ENCODE measurements at regions not wholly inside any gene's neighbourhood (a gene's known extent, or its start where the extent isn't known, plus 50 kb on each side); places are given as distances from the start of the nearest gene placed in this dataset.
A peak's percentile ranks its signal among the peaks of the same experiment; 100 is the strongest.

GRCh38 chr18:66346833-66347588, 256.9 kb downstream of the CDH19 start:
- TF ChIP-seq, protein P1, sequence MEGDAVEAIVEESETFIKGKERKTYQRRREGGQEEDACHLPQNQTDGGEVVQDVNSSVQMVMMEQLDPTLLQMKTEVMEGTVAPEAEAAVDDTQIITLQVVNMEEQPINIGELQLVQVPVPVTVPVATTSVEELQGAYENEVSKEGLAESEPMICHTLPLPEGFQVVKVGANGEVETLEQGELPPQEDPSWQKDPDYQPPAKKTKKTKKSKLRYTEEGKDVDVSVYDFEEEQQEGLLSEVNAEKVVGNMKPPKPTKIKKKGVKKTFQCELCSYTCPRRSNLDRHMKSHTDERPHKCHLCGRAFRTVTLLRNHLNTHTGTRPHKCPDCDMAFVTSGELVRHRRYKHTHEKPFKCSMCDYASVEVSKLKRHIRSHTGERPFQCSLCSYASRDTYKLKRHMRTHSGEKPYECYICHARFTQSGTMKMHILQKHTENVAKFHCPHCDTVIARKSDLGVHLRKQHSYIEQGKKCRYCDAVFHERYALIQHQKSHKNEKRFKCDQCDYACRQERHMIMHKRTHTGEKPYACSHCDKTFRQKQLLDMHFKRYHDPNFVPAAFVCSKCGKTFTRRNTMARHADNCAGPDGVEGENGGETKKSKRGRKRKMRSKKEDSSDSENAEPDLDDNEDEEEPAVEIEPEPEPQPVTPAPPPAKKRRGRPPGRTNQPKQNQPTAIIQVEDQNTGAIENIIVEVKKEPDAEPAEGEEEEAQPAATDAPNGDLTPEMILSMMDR (IDR thresholded peaks at IDR 0.05; ENCODE audit: low read depth, low read length) = no peak
- Histone ChIP-seq H3K27me3 (no peaks in the 10 kb centered on the region), H3K4me3 (no peak overlapping the region), H3K36me3 (no peaks in the 10 kb centered on the region), H3K4me1 (ENCODE audit: low read depth) (no peaks in the 10 kb centered on the region), H3K27ac (no peak overlapping the region), H3K9me3 (ENCODE audit: low read depth) (no peaks in the 10 kb centered on the region)
- DNase-seq (ENCODE audit: low read depth in 1 of 2, low spot score in 1 of 2) = no peak

- Histone ChIP-seq H3K4me3 (no peak overlapping the region), H3K4me1 (ENCODE audit: low read depth) (no peaks in the 10 kb centered on the region), H3K27me3 (no peaks in the 10 kb centered on the region), H3K36me3 (no peaks in the 10 kb centered on the region), H3K9me3 (ENCODE audit: low read depth) (no peaks in the 10 kb centered on the region), H3K27ac (no peak overlapping the region)
- TF ChIP-seq, protein P1 (IDR thresholded peaks at IDR 0.05; ENCODE audit: low read depth, low read length) = no peak
- peak in 1 of 2 donors; percentile 23 for DNase-seq (ENCODE audit: low read depth in 1 of 2, low spot score in 1 of 2)
Measured at GRCh38 chr18:66344227-66344626, 259.7 kb downstream of the CDH19 start.

DNA sequence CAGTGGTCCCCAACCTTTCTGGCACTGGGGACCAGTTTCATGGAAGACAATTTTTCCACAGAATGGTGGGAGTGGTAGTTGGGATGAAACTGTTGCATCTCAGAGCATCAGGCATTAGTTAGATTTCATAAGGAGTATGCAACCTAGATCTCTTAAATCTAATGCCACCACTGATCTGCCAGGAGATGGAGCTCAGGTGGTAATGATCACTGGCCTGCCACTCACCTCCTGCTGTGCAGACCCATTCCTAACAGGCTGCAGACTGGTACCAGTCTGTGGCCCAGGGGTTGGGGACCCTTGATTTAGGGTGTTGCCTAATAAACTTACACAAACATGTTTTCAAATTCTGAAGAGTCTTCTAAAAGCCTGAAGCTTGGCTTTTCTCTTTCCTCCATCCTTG, 261.3 kb downstream of the CDH19 start:
- DNase-seq (ENCODE audit: low read depth in 1 of 2, low spot score in 1 of 2) = no peak
- TF ChIP-seq, protein P1 (IDR thresholded peaks at IDR 0.05; ENCODE audit: low read depth, low read length) = no peak
- Histone ChIP-seq H3K9me3 (ENCODE audit: low read depth) (no peaks in the 10 kb centered on the region), H3K27me3 (no peaks in the 10 kb centered on the region), H3K4me3 (no peak overlapping the region), H3K36me3 (no peaks in the 10 kb centered on the region), H3K4me1 (ENCODE audit: low read depth) (no peaks in the 10 kb centered on the region), H3K27ac (no peak overlapping the region)

- Histone ChIP-seq H3K4me1 (ENCODE audit: low read depth) (no peaks in the 10 kb centered on the region), H3K27me3 (no peaks in the 10 kb centered on the region), H3K36me3 (no peaks in the 10 kb centered on the region), H3K4me3 (no peak overlapping the region), H3K9me3 (ENCODE audit: low read depth) (no peaks in the 10 kb centered on the region), H3K27ac (no peak overlapping the region)
- DNase-seq (ENCODE audit: low read depth in 1 of 2, low spot score in 1 of 2) = no peak
- TF ChIP-seq, protein P1 (IDR thresholded peaks at IDR 0.05; ENCODE audit: low read depth, low read length) = no peak
Measured at GRCh38 chr18:66334534-66334933, 269.4 kb downstream of the CDH19 start.

DNA sequence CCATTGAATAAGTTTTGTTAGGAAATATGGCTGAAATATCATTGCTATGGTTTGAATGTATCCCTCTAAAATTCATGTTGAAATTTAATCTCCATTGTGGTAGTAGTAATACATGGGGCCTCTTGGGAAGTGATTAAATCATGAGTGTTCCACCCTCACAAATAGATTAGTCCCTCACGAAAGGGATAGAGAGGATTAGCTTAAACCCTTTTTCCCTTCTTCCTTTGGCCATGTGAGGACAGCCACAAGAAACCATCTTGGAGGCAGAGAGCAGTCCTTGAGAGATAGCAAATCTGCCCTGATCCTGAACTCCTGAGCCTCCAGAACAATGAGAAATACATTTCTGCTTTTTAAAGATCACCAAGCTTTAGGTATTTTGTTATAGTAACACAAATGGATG, 274.2 kb downstream of the CDH19 start:
- H3K9me3 ChIP-seq (ENCODE audit: low read depth) = no peaks in the 10 kb centered on the region
- DNase-seq (ENCODE audit: low read depth in 1 of 2, low spot score in 1 of 2) = no peak
- TF ChIP-seq, protein P1 (IDR thresholded peaks at IDR 0.05; ENCODE audit: low read depth, low read length) = no peak
- H3K27ac ChIP-seq = no peak overlapping the region
- no peaks in the 10 kb centered on the region for H3K4me1 ChIP-seq (ENCODE audit: low read depth)
- no peaks in the 10 kb centered on the region for H3K36me3 ChIP-seq
- H3K4me3 ChIP-seq = no peak overlapping the region
- no peaks in the 10 kb centered on the region for H3K27me3 ChIP-seq
